Prostate gland (tissue), 1 donor: ENCODE measurements at regions not wholly inside any gene's neighbourhood (a gene's known extent, or its start where the extent isn't known, plus 50 kb on each side); places are given as distances from the start of the nearest gene placed in this dataset.

Experiments
- POLR2A ChIP-seq: fragments of 450-650 bp; IDR thresholded peaks from one replicate; pipeline ENCODE4 v1.6.1; 2016; ENCODE audit warnings: antibody characterized with exemption, mild to moderate bottlenecking
- POLR2AphosphoS5 ChIP-seq: sonication (generic); formaldehyde crosslinking; IDR thresholded peaks from one replicate; pipeline ENCODE4 v1.6.1; 2017; ENCODE audit warnings: antibody characterized with exemption

- TF ChIP-seq POLR2AphosphoS5 (no peak), POLR2A (no peak)
Observed at GRCh38 chr4:181656748-181657147, 586.5 kb upstream of the TENM3 start.
